Panc1 (cell line): ENCODE measurements at regions not wholly inside any gene's neighbourhood (a gene's known extent, or its start where the extent isn't known, plus 50 kb on each side); places are given as distances from the start of the nearest gene placed in this dataset.

Source experiments
- ATAC-seq: fragments of 200-7000 bp; cut with Tn5 transposase; 2 replicates; pipeline ENCODE4 v1.9.1; 2020; ENCODE audit warnings: mild to moderate bottlenecking, moderate library complexity
- BruUV-seq: library from RNA; stranded (reverse); fragments of 400-500 nt; replicated peaks from 2 replicates; lab custom pipeline; 2021; lab: Mats Ljungman, UMichigan
- CTCF ChIA-PET: fragments of 300-600 bp; sonication (Branson Sonifier 250); formaldehyde crosslinking; loops from one replicate; lab custom pipeline; 2022; ENCODE audit warnings: antibody characterized with exemption; lab: Charles Lee
- POLR2A ChIA-PET: fragments of 300-600 bp; sonication (Branson Sonifier 250); formaldehyde crosslinking; loops from one replicate; lab custom pipeline; 2022; ENCODE audit warnings: antibody characterized with exemption; lab: Charles Lee
- DNase-seq: peaks from one replicate; pipeline ENCODE4 v3.0.0-alpha.2; 2010; ENCODE audit warnings: low read depth, low spot score
- H3K27ac ChIP-seq: 2 replicates; pipeline ENCODE4 v1.5.1; 2011; ENCODE audit warnings: mild to moderate bottlenecking, low read length, inconsistent platforms
- H3K27me3 ChIP-seq: fragments of 200-500 bp; sonication (Bioruptor generic); 2 replicates; pipeline ENCODE4 v1.6.0; 2014; ENCODE audit warnings: low read length, inconsistent platforms; ENCODE audit not compliant: control insufficient read depth, insufficient read depth
- H3K36me3 ChIP-seq: fragments of 200-500 bp; sonication (Bioruptor generic); 2 replicates; pipeline ENCODE4 v1.5.1; 2014; ENCODE audit warnings: inconsistent platforms, mild to moderate bottlenecking, low read length, moderate library complexity; ENCODE audit not compliant: control insufficient read depth, insufficient read depth
- H3K4me1 ChIP-seq: 2 replicates; pipeline ENCODE4 v1.5.1; 2011; ENCODE audit warnings: inconsistent platforms, mild to moderate bottlenecking, low read length, moderate library complexity; ENCODE audit not compliant: control insufficient read depth, insufficient read depth
- H3K4me3 ChIP-seq, 2 experiments: 2 replicates each; pipeline ENCODE4 v1.5.1; 2011 to 2012; ENCODE audit warnings: low read depth in 2 of 2, low read length in 2 of 2, mild to moderate bottlenecking in 2 of 2, inconsistent platforms in 1 of 2, moderate library complexity in 1 of 2
- H3K9me3 ChIP-seq: fragments of 200-500 bp; sonication (Bioruptor generic); 2 replicates; pipeline ENCODE4 v1.5.1; 2014; ENCODE audit warnings: low read depth, mild to moderate bottlenecking, inconsistent platforms, low read length, moderate library complexity; ENCODE audit not compliant: control insufficient read depth, insufficient read depth
- POLR2AphosphoS5 ChIP-seq: IDR thresholded peaks from 2 replicates; pipeline ENCODE4 v1.6.1; 2012; ENCODE audit warnings: mild to moderate bottlenecking, low read depth, low read length, moderate library complexity
- SIN3A ChIP-seq: IDR thresholded peaks from 2 replicates; pipeline ENCODE4 v1.6.1; 2012; ENCODE audit warnings: low read depth, mild to moderate bottlenecking, low read length, moderate library complexity, borderline replicate concordance; ENCODE audit not compliant: insufficient read depth
- TCF7L2 ChIP-seq: IDR thresholded peaks from 2 replicates; pipeline ENCODE4 v1.6.1; 2011; ENCODE audit warnings: mild to moderate bottlenecking, low read depth, low read length, inconsistent platforms
- in situ Hi-C: cut with HindIII; loops from 2 replicates; pipeline ENCODE4 v1.10.0; 2016; ENCODE audit warnings: low sequenced_read_pairs, low pct_unique_long_range_greater_than_20kb
- intact Hi-C: fragments of 100-400 bp; cut with micrococcal nuclease; formaldehyde crosslinking; loops from one replicate; pipeline ENCODE4 v1.10.0; 2022; ENCODE audit not compliant: unreplicated experiment
- TF ChIP-seq, protein P1 (sequence below), 2 experiments: IDR thresholded peaks; 2 replicates each; pipeline ENCODE4 v1.6.1; 2011 to 2012; ENCODE audit warnings: low read depth in 2 of 2, control low read depth in 1 of 2, low read length in 1 of 2, mild to moderate bottlenecking in 1 of 2, moderate library complexity in 1 of 2; ENCODE audit not compliant: insufficient read depth in 1 of 2
- TF ChIP-seq, protein P2 (sequence below): fragments of 450-650 bp; IDR thresholded peaks from 2 replicates; pipeline ENCODE4 v1.5.1; 2017; ENCODE audit warnings: mild to moderate bottlenecking

GRCh38 chr22:27127911-27128310, 470.5 kb downstream of the MIAT start:
- TF ChIP-seq, protein P1, sequence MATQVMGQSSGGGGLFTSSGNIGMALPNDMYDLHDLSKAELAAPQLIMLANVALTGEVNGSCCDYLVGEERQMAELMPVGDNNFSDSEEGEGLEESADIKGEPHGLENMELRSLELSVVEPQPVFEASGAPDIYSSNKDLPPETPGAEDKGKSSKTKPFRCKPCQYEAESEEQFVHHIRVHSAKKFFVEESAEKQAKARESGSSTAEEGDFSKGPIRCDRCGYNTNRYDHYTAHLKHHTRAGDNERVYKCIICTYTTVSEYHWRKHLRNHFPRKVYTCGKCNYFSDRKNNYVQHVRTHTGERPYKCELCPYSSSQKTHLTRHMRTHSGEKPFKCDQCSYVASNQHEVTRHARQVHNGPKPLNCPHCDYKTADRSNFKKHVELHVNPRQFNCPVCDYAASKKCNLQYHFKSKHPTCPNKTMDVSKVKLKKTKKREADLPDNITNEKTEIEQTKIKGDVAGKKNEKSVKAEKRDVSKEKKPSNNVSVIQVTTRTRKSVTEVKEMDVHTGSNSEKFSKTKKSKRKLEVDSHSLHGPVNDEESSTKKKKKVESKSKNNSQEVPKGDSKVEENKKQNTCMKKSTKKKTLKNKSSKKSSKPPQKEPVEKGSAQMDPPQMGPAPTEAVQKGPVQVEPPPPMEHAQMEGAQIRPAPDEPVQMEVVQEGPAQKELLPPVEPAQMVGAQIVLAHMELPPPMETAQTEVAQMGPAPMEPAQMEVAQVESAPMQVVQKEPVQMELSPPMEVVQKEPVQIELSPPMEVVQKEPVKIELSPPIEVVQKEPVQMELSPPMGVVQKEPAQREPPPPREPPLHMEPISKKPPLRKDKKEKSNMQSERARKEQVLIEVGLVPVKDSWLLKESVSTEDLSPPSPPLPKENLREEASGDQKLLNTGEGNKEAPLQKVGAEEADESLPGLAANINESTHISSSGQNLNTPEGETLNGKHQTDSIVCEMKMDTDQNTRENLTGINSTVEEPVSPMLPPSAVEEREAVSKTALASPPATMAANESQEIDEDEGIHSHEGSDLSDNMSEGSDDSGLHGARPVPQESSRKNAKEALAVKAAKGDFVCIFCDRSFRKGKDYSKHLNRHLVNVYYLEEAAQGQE (IDR thresholded peaks at IDR 0.05; ENCODE audit: insufficient read depth in 1 of 2, low read depth in 2 of 2, low read length in 1 of 2), result no peak
- TF ChIP-seq POLR2AphosphoS5 (no peak), SIN3A (no peak), TCF7L2 (no peak)
- TF ChIP-seq, protein P2, sequence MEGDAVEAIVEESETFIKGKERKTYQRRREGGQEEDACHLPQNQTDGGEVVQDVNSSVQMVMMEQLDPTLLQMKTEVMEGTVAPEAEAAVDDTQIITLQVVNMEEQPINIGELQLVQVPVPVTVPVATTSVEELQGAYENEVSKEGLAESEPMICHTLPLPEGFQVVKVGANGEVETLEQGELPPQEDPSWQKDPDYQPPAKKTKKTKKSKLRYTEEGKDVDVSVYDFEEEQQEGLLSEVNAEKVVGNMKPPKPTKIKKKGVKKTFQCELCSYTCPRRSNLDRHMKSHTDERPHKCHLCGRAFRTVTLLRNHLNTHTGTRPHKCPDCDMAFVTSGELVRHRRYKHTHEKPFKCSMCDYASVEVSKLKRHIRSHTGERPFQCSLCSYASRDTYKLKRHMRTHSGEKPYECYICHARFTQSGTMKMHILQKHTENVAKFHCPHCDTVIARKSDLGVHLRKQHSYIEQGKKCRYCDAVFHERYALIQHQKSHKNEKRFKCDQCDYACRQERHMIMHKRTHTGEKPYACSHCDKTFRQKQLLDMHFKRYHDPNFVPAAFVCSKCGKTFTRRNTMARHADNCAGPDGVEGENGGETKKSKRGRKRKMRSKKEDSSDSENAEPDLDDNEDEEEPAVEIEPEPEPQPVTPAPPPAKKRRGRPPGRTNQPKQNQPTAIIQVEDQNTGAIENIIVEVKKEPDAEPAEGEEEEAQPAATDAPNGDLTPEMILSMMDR, result no peak
- intact Hi-C loops (no loop called here), in situ Hi-C loops (no loop called here)
- H3K27ac ChIP-seq, result no peak overlapping the region
- no peaks in the 10 kb centered on the region for H3K27me3 ChIP-seq
- H3K4me1 ChIP-seq, result no peaks in the 10 kb centered on the region
- H3K9me3 ChIP-seq, result no peaks in the 10 kb centered on the region
- CTCF ChIA-PET, result no interaction called here
- no peak for ATAC-seq
- no peak for DNase-seq
- BruUV-seq, result no TSS peak
- H3K36me3 ChIP-seq, result no peaks in the 10 kb centered on the region
- no peak overlapping the region for H3K4me3 ChIP-seq
- POLR2A ChIA-PET, result no interaction called here

DNA sequence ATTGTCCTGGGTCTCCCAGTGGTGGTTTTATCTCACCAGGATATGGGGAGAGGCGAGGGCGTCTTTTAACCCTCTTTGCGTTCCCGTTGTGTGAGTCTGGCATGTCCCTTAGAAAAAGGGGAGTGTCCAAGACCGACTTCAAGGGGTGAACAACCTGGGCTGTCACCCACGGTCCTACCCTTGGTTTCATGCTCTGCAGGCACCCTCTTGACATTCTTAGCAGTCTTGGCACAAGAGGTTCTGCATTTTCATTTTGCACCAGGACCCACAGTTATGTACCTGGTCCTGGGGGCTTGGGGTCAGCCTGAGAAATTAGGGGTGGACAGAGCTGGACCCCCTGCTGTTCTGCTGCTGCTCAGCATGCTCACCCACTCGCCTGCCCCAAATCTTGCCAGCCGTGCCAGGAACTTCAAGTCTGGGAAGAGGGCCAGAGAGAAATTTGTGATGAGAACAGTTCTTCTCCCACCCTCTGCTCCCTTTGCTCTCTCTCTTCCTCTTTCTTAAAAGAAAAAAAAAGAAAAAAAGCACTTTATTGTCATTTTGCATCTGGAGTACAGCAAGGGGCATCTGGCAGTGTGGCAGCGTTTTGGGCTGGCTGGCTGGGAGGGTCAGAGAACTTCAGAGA, 471.2 kb downstream of the MIAT start:
- TF ChIP-seq, protein P2, result no peak
- no peak for TF ChIP-seq SIN3A
- TF ChIP-seq, protein P1 (IDR thresholded peaks at IDR 0.05; ENCODE audit: insufficient read depth in 1 of 2, low read depth in 2 of 2, low read length in 1 of 2), result no peak
- no peak for TF ChIP-seq POLR2AphosphoS5
- TF ChIP-seq TCF7L2, result no peak
- no peaks in the 10 kb centered on the region for H3K36me3 ChIP-seq
- intact Hi-C loops (no loop called here), in situ Hi-C loops (no loop called here)
- H3K9me3 ChIP-seq, result no peaks in the 10 kb centered on the region
- H3K27ac ChIP-seq, result no peak overlapping the region
- CTCF ChIA-PET, result no interaction called here
- no peaks in the 10 kb centered on the region for H3K4me1 ChIP-seq
- H3K27me3 ChIP-seq, result no peaks in the 10 kb centered on the region
- no peak for ATAC-seq
- no peak overlapping the region for H3K4me3 ChIP-seq
- no peak for DNase-seq
- no TSS peak for BruUV-seq
- POLR2A ChIA-PET, result no interaction called here
